ENCODE measurements at regions not wholly inside any gene's neighbourhood (a gene's known extent, or its start where the extent isn't known, plus 50 kb on each side); places are given as distances from the start of the nearest gene placed in this dataset.
"Not testable (repeated sequence)": the region's sequence is repeated elsewhere in the genome, so short reads cannot be mapped to it uniquely, and the experiment has no call there.

- no peaks in the 10 kb centered on the region for H3K4me1 ChIP-seq (replicated peaks in 1 of 2)
- in situ Hi-C loops (cut with MboI; ENCODE audit: low pct_unique_long_range_greater_than_20kb in 2 of 9, low sequenced_read_pairs in 9 of 9, unreplicated experiment in 9 of 9), result no loop called here
- H3K4me3 ChIP-seq, result no peak overlapping the region
- H3K27ac ChIP-seq, result no peak overlapping the region
- ATAC-seq (replicated peaks in 6 of 8), result no peak
Measured at GRCh38 chr3:20307383-20307782, 121.4 kb upstream of the SGO1 start.

- no peaks in the 10 kb centered on the region for H3K4me1 ChIP-seq (replicated peaks in 1 of 2)
- no peak for ATAC-seq (replicated peaks in 6 of 8)
- H3K27ac ChIP-seq, result no peak overlapping the region
- WGBS, 10 experiments, result 0 to 80% (median 14%) methylated on average over 1 to 2 of the region's 2 CpGs; no CpG with 5 or more reads in 3 of the 10 experiments
- H3K4me3 ChIP-seq, result no peak overlapping the region
- in situ Hi-C loops (cut with MboI; ENCODE audit: low pct_unique_long_range_greater_than_20kb in 2 of 9, low sequenced_read_pairs in 9 of 9, unreplicated experiment in 9 of 9), result no loop called here
Measured at GRCh38 chr3:20305647-20306046, 119.6 kb upstream of the SGO1 start.

- Histone ChIP-seq H3K27ac (no peak overlapping the region), H3K4me3 (no peak overlapping the region), H3K4me1 (replicated peaks in 1 of 2) (no peaks in the 10 kb centered on the region)
- WGBS, 10 experiments, result 13 to 100% (median 83%) methylated on average over 2 to 7 of the region's 7 CpGs; no CpG with 5 or more reads in 1 of the 10 experiments
- in situ Hi-C loops (cut with MboI; ENCODE audit: low pct_unique_long_range_greater_than_20kb in 2 of 9, low sequenced_read_pairs in 9 of 9, unreplicated experiment in 9 of 9), result no loop called here
- ATAC-seq (replicated peaks in 6 of 8), result no peak
Measured at GRCh38 chr3:20302766-20303165, 116.8 kb upstream of the SGO1 start.

GRCh38 chr3:20288050-20288449 is 102.0 kb upstream of the SGO1 start:
- in situ Hi-C loops (cut with MboI; ENCODE audit: low pct_unique_long_range_greater_than_20kb in 2 of 9, low sequenced_read_pairs in 9 of 9, unreplicated experiment in 9 of 9), result no loop called here
- Histone ChIP-seq H3K27ac (no peak overlapping the region), H3K4me3 (no peak overlapping the region), H3K4me1 (replicated peaks in 1 of 2) (no peaks in the 10 kb centered on the region)
- ATAC-seq (replicated peaks in 6 of 8), result no peak

GRCh38 chr3:20280257-20280656 is 94.3 kb upstream of the SGO1 start:
- Histone ChIP-seq H3K4me3 (no peak overlapping the region), H3K27ac (no peak overlapping the region), H3K4me1 (replicated peaks in 1 of 2) (no peaks in the 10 kb centered on the region)
- no peak for ATAC-seq (replicated peaks in 6 of 8)
- 0 to 100% (median 80%) methylated on average over 1 to 7 of the region's 7 CpGs; no CpG with 5 or more reads in 1 of the 10 experiments for WGBS, 10 experiments
- in situ Hi-C loops (cut with MboI; ENCODE audit: low pct_unique_long_range_greater_than_20kb in 2 of 9, low sequenced_read_pairs in 9 of 9, unreplicated experiment in 9 of 9), result no loop called here

GRCh38 chr3:20265977-20266376 is 80.0 kb upstream of the SGO1 start:
- in situ Hi-C loops (cut with MboI; ENCODE audit: low pct_unique_long_range_greater_than_20kb in 2 of 9, low sequenced_read_pairs in 9 of 9, unreplicated experiment in 9 of 9); H3K27ac ChIP-seq; ATAC-seq (replicated peaks in 6 of 8); H3K4me1 ChIP-seq (replicated peaks in 1 of 2); H3K4me3 ChIP-seq: not testable (repeated sequence)
- 20 to 100% (median 90%) methylated on average over 2 to 4 of the region's 4 CpGs; no CpG with 5 or more reads in 6 of the 10 experiments for WGBS, 10 experiments

GRCh38 chr3:20264900-20265567 is 79.0 kb upstream of the SGO1 start:
- ATAC-seq (replicated peaks in 6 of 8), result no peak
- Histone ChIP-seq H3K4me1 (replicated peaks in 1 of 2) (no peaks in the 10 kb centered on the region), H3K4me3 (no peak overlapping the region), H3K27ac (no peak overlapping the region)
- WGBS, 10 experiments, result 10 to 100% (median 83%) methylated on average over 1 to 5 of the region's 11 CpGs; no CpG with 5 or more reads in 2 of the 10 experiments
- in situ Hi-C loops (cut with MboI; ENCODE audit: low pct_unique_long_range_greater_than_20kb in 2 of 9, low sequenced_read_pairs in 9 of 9, unreplicated experiment in 9 of 9), result no loop called here

GRCh38 chr3:20258371-20258770 is 72.4 kb upstream of the SGO1 start:
- H3K4me1 ChIP-seq (replicated peaks in 1 of 2), result no peaks in the 10 kb centered on the region
- no peak overlapping the region for H3K27ac ChIP-seq
- in situ Hi-C loops (cut with MboI; ENCODE audit: low pct_unique_long_range_greater_than_20kb in 2 of 9, low sequenced_read_pairs in 9 of 9, unreplicated experiment in 9 of 9), result no loop called here
- WGBS, 10 experiments, result 0 to 100% (median 73%) methylated on average over 1 of the region's 1 CpG; no CpG with 5 or more reads in 2 of the 10 experiments
- ATAC-seq (replicated peaks in 6 of 8), result no peak
- H3K4me3 ChIP-seq, result no peak overlapping the region

GRCh38 chr3:20256144-20256543 is 70.1 kb upstream of the SGO1 start:
- H3K4me1 ChIP-seq (replicated peaks in 1 of 2), result peaks cover 0 to under 1% of the 10 kb centered on the region in 2 donors
- in situ Hi-C loops (cut with MboI; ENCODE audit: low pct_unique_long_range_greater_than_20kb in 2 of 9, low sequenced_read_pairs in 9 of 9, unreplicated experiment in 9 of 9), result no loop called here
- no peak overlapping the region for H3K4me3 ChIP-seq
- ATAC-seq (replicated peaks in 6 of 8), result no peak
- no peak overlapping the region for H3K27ac ChIP-seq
- 0 to 96% (median 85%) methylated on average over 1 to 3 of the region's 3 CpGs for WGBS, 10 experiments

- in situ Hi-C loops (cut with MboI; ENCODE audit: low pct_unique_long_range_greater_than_20kb in 2 of 9, low sequenced_read_pairs in 9 of 9, unreplicated experiment in 9 of 9), result no loop called here
- no peak for ATAC-seq (replicated peaks in 6 of 8)
- 0 to 100% (median 76%) methylated on average over 1 to 6 of the region's 18 CpGs for WGBS, 10 experiments
Measured at GRCh38 chr3:20254268-20255117, 68.5 kb upstream of the SGO1 start.

GRCh38 chr3:20250786-20251185 is 64.8 kb upstream of the SGO1 start:
- WGBS, 10 experiments, result no CpG with 5 or more reads among the region's 1 CpG
- peaks cover 0 to 3% of the 10 kb centered on the region in 2 donors for H3K4me1 ChIP-seq (replicated peaks in 1 of 2)
- in situ Hi-C loops (cut with MboI; ENCODE audit: low pct_unique_long_range_greater_than_20kb in 2 of 9, low sequenced_read_pairs in 9 of 9, unreplicated experiment in 9 of 9), result no loop called here
- H3K4me3 ChIP-seq, result no peak overlapping the region
- no peak for ATAC-seq (replicated peaks in 6 of 8)
- no peak overlapping the region for H3K27ac ChIP-seq

More at GRCh38 chr3:20254268-20255117, 68.5 kb upstream of the SGO1 start:
- H3K4me3 ChIP-seq, result no peak overlapping the region
- H3K4me1 ChIP-seq (replicated peaks in 1 of 2), result peaks cover 0 to 3% of the 10 kb centered on the region in 2 donors
- H3K27ac ChIP-seq, result no peak overlapping the region

- no peak overlapping the region for H3K27ac ChIP-seq
- peaks cover 0 to 3% of the 10 kb centered on the region in 2 donors for H3K4me1 ChIP-seq (replicated peaks in 1 of 2)
- 41 to 75% (median 58%) methylated on average over 1 to 3 of the region's 3 CpGs; no CpG with 5 or more reads in 6 of the 10 experiments for WGBS, 10 experiments
- H3K4me3 ChIP-seq, result no peak overlapping the region
- in situ Hi-C loops (cut with MboI; ENCODE audit: low pct_unique_long_range_greater_than_20kb in 2 of 9, low sequenced_read_pairs in 9 of 9, unreplicated experiment in 9 of 9), result no loop called here
- no peak for ATAC-seq (replicated peaks in 6 of 8)
Measured at GRCh38 chr3:20250314-20250713, 64.3 kb upstream of the SGO1 start.

GRCh38 chr3:20246662-20247061 is 60.7 kb upstream of the SGO1 start:
- peak in 1 of 8 experiments; percentile 39 for ATAC-seq (replicated peaks in 6 of 8)
- 0 to 100% (median 80%) methylated on average over 1 of the region's 1 CpG; no CpG with 5 or more reads in 1 of the 10 experiments for WGBS, 10 experiments
- in situ Hi-C loops (cut with MboI; ENCODE audit: low pct_unique_long_range_greater_than_20kb in 2 of 9, low sequenced_read_pairs in 9 of 9, unreplicated experiment in 9 of 9), result no loop called here

More at GRCh38 chr3:20246662-20247061, 60.7 kb upstream of the SGO1 start:
- Histone ChIP-seq H3K4me1 (replicated peaks in 1 of 2) (peaks cover 0 to 3% of the 10 kb centered on the region in 2 donors), H3K27ac (no peak overlapping the region), H3K4me3 (no peak overlapping the region)

Data from motor neuron (in vitro differentiated cells).